Activated CD8-positive, alpha-beta memory T cell treated with anti-CD3 and anti-CD28 coated beads for 1 hour (primary cell): ENCODE measurements at regions not wholly inside any gene's neighbourhood (a gene's known extent, or its start where the extent isn't known, plus 50 kb on each side); places are given as distances from the start of the nearest gene placed in this dataset.
A peak's percentile ranks its signal among the peaks of the same experiment; 100 is the strongest.

Experiments used
- DNase-seq, 2 donors: peaks; one replicate each; pipeline ENCODE4 v3.0.0-alpha.2; 2020; ENCODE audit warnings: low read depth in 1 of 2; ENCODE audit errors: extremely low read depth in 1 of 2

- no peak for DNase-seq
These were observed 227.4 kb downstream of the MAN2A1 start for GRCh38 chr5:109917154-109917546.

GRCh38 chr5:109917966-109918365, 228.2 kb downstream of the MAN2A1 start:
- no peak for DNase-seq

- DNase-seq = no peak
These were observed 231.0 kb downstream of the MAN2A1 start for GRCh38 chr5:109920736-109921135.

- DNase-seq = peak; percentile 15 to 28
These were observed 232.1 kb downstream of the MAN2A1 start for GRCh38 chr5:109921735-109922380.

GRCh38 chr5:109922381-109922995, 232.8 kb downstream of the MAN2A1 start:
- no peak for DNase-seq

- no peak for DNase-seq
These were observed 233.5 kb downstream of the MAN2A1 start for GRCh38 chr5:109923205-109923604.

- DNase-seq = no peak
These were observed 234.7 kb downstream of the MAN2A1 start for GRCh38 chr5:109924237-109925107.

GRCh38 chr5:109927639-109928038, 237.9 kb downstream of the MAN2A1 start:
- no peak for DNase-seq

GRCh38 chr5:109928046-109928445, 238.3 kb downstream of the MAN2A1 start:
- DNase-seq = no peak

GRCh38 chr5:109928811-109929210, 239.1 kb downstream of the MAN2A1 start:
- DNase-seq = no peak

GRCh38 chr5:109929376-109929775, 239.6 kb downstream of the MAN2A1 start:
- no peak for DNase-seq

- DNase-seq = no peak
These were observed 240.2 kb downstream of the MAN2A1 start for GRCh38 chr5:109929911-109930310.

GRCh38 chr5:109931049-109931780, 241.5 kb downstream of the MAN2A1 start:
- DNase-seq = no peak

- no peak for DNase-seq
These were observed 246.2 kb downstream of the MAN2A1 start for GRCh38 chr5:109935833-109936490.

- no peak for DNase-seq
These were observed 247.3 kb downstream of the MAN2A1 start for GRCh38 chr5:109936996-109937395.

- no peak for DNase-seq
These were observed 248.2 kb downstream of the MAN2A1 start for GRCh38 chr5:109937951-109938350.

GRCh38 chr5:109938453-109938852, 248.7 kb downstream of the MAN2A1 start:
- DNase-seq = no peak

GRCh38 chr5:109939116-109939682, 249.5 kb downstream of the MAN2A1 start:
- DNase-seq = no peak

- DNase-seq = no peak
These were observed 252.9 kb downstream of the MAN2A1 start for GRCh38 chr5:109942646-109943045.

- DNase-seq = no peak
These were observed 254.0 kb downstream of the MAN2A1 start for GRCh38 chr5:109943701-109944235.
